CD4-positive, alpha-beta T cell (primary cell): ENCODE measurements at regions not wholly inside any gene's neighbourhood (a gene's known extent, or its start where the extent isn't known, plus 50 kb on each side); places are given as distances from the start of the nearest gene placed in this dataset.

Experiments
- ATAC-seq: fragments of 200-7000 bp; cut with Tn5 transposase; one replicate; pipeline ENCODE4 v1.10.0; 2022; ENCODE audit warnings: mild to moderate bottlenecking; ENCODE audit not compliant: poor library complexity
- CTCF ChIA-PET: fragments of 350-600 bp; sonication (Branson Sonifier 250); formaldehyde crosslinking; loops from one replicate; lab custom pipeline; 2021; ENCODE audit warnings: antibody characterized with exemption, inconsistent platforms; lab: Charles Lee
- POLR2A ChIA-PET: fragments of 350-600 bp; sonication (Branson Sonifier 250); formaldehyde crosslinking; loops from one replicate; lab custom pipeline; 2021; ENCODE audit warnings: antibody characterized with exemption, inconsistent platforms; lab: Charles Lee
- DNase-seq, 14 experiments: peaks; one replicate each; pipeline ENCODE4 v3.0.0-alpha.2; 2013 to 2020; ENCODE audit warnings: mixed read lengths in 2 of 14
- H3K27ac ChIP-seq, 2 donors: one replicate each; pipeline versions ENCODE4 v1.5.1 to v1.7.0; 2013; ENCODE audit warnings: low read length in 2 of 2, low read depth in 1 of 2, mild to moderate bottlenecking in 1 of 2
- H3K27me3 ChIP-seq, 2 experiments: 1 replicate in 1 of 2; 2 replicates in 1 of 2; pipeline versions ENCODE4 v1.6.1 to v1.7.0; 2013; ENCODE audit warnings: low read length in 2 of 2, control low read depth in 1 of 2, mild to moderate bottlenecking in 1 of 2, moderate library complexity in 1 of 2; ENCODE audit not compliant: insufficient read depth in 2 of 2, control insufficient read depth in 1 of 2
- H3K36me3 ChIP-seq: one replicate; pipeline ENCODE4 v1.6.1; 2013; ENCODE audit warnings: low read length, control low read depth; ENCODE audit not compliant: insufficient read depth
- H3K4me1 ChIP-seq: one replicate; pipeline ENCODE4 v1.6.1; 2013; ENCODE audit warnings: low read length, control low read depth; ENCODE audit not compliant: insufficient read depth
- H3K4me3 ChIP-seq: one replicate; pipeline ENCODE4 v1.5.1; 2013; ENCODE audit warnings: mild to moderate bottlenecking, low read length, moderate library complexity
- H3K9me3 ChIP-seq, 2 experiments: 1 replicate in 1 of 2; 2 replicates in 1 of 2; pipeline versions ENCODE4 v1.6.1 to v1.7.0; 2013; ENCODE audit warnings: low read length in 2 of 2, mild to moderate bottlenecking in 2 of 2, control low read depth in 1 of 2, moderate library complexity in 1 of 2; ENCODE audit not compliant: control insufficient read depth in 1 of 2, insufficient read depth in 1 of 2
- H3K27ac Mint-ChIP-seq: one replicate; pipeline ENCODE4 v1.8.0; 2020; ENCODE audit warnings: mixed read lengths
- H3K27me3 Mint-ChIP-seq: one replicate; pipeline ENCODE4 v1.8.0; 2021; ENCODE audit warnings: mixed read lengths
- H3K36me3 Mint-ChIP-seq: one replicate; pipeline ENCODE4 v1.8.0; 2021; ENCODE audit warnings: low read depth, mixed read lengths
- H3K4me1 Mint-ChIP-seq: one replicate; pipeline ENCODE4 v1.8.0; 2021; ENCODE audit warnings: low read depth, mixed read lengths
- H3K4me3 Mint-ChIP-seq: one replicate; pipeline ENCODE4 v1.8.0; 2020; ENCODE audit warnings: mild to moderate bottlenecking, mixed read lengths
- H3K9me3 Mint-ChIP-seq: one replicate; pipeline ENCODE4 v1.8.0; 2020; ENCODE audit warnings: mixed read lengths
- CTCF ChIP-seq: fragments of 200-600 bp; IDR thresholded peaks from one replicate; pipeline ENCODE4 v1.8.0; 2022; ENCODE audit warnings: antibody characterized with exemption, mild to moderate bottlenecking
- intact Hi-C, 2 experiments: fragments of 100-400 bp; cut with DNase I in 1 of 2; cut with micrococcal nuclease in 1 of 2; formaldehyde crosslinking; loops; one replicate each; pipeline versions ENCODE4 v1.15.1 to v1.9.0; 2023 to 2025; cut with DNase I, micrococcal nuclease

- intact Hi-C loops = no loop called here
- no peak for ATAC-seq
- no peaks in the 10 kb centered on the region for H3K4me1 Mint-ChIP-seq
- H3K4me3 ChIP-seq = no peak overlapping the region
- H3K27ac ChIP-seq = no peak overlapping the region
- no peaks in the 10 kb centered on the region for H3K4me1 ChIP-seq
- no peaks in the 10 kb centered on the region for H3K9me3 ChIP-seq
- H3K9me3 Mint-ChIP-seq = no peaks in the 10 kb centered on the region
- H3K27me3 ChIP-seq = peaks cover 9 to 15% of the 10 kb centered on the region in 2 experiments
- peaks cover 42% of the 10 kb centered on the region for H3K27me3 Mint-ChIP-seq
- DNase-seq = no peak
- H3K36me3 Mint-ChIP-seq = no peaks in the 10 kb centered on the region
- POLR2A ChIA-PET = no interaction called here
- H3K27ac Mint-ChIP-seq = no peak overlapping the region
- H3K4me3 Mint-ChIP-seq = no peak overlapping the region
- CTCF ChIA-PET = no interaction called here
- H3K36me3 ChIP-seq = no peaks in the 10 kb centered on the region
- no peak for TF ChIP-seq CTCF
These were observed 154.6 kb downstream of the HIPK3 start for GRCh38 chr11:33411751-33412150.

DNA sequence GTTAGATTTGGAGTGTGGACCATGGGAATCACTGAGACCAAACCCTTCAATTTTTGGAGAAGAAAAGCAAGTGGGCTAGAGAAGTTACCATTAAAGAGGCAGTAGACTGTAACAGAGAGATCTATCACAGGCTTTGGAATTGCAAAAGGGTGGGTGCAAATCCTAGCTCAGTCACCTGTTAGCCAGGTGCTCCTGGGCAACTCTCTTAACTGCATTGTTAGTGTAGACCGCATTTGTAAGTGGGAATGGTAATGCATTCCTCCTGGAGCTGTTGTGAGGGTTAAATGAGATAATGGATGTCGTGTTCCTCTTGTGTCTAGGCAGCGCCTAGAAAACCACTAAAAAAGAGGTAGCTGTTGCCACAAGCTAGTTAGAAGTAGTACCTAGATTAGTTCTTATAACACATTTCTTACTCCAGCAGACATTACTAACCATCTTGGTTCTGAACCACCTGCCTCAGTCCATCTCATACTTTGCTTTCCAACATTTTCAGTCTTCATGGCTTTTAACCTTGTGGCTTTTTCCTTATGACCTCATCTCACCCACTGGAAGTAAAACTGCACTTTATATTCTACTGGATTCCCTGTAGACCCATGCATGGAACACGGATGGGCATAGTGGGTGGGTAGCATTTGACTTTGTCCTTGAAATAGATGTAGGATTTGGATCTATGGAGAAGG, 153.0 kb downstream of the HIPK3 start:
- Histone ChIP-seq H3K4me3 (no peak overlapping the region), H3K4me1 (no peaks in the 10 kb centered on the region), H3K27ac (no peak overlapping the region), H3K27me3 (peaks cover 7 to 9% of the 10 kb centered on the region in 2 experiments), H3K36me3 (no peaks in the 10 kb centered on the region), H3K9me3 (no peaks in the 10 kb centered on the region)
- intact Hi-C loops = no loop called here
- POLR2A ChIA-PET = no interaction called here
- Mint-ChIP-seq H3K36me3 (no peaks in the 10 kb centered on the region), H3K27ac (no peak overlapping the region), H3K9me3 (no peaks in the 10 kb centered on the region), H3K27me3 (peaks cover 31% of the 10 kb centered on the region), H3K4me3 (no peak overlapping the region), H3K4me1 (no peaks in the 10 kb centered on the region)
- DNase-seq (no peak), ATAC-seq (no peak)
- CTCF ChIA-PET = no interaction called here
- TF ChIP-seq CTCF = no peak
